ENCODE measurements at regions not wholly inside any gene's neighbourhood (a gene's known extent, or its start where the extent isn't known, plus 50 kb on each side); places are given as distances from the start of the nearest gene placed in this dataset.

DNA sequence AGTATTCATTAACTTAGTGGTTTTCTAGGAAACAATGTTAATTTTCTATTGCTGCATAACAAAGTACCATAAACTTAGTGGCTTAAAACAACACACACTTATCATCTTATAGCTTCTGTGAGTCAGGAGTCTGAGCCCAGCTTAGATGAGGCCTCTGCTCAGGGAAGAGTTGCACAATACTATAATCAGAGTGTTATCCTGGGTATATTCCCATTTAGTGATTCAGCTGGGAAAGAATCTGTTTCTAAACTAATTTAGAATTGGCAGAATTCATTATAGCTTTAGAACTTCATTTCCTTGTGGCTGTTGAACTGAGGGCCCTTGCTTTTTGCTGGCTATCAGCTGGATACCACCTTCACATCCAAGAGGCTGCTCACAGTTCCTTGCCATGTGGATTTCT is 515.5 kb downstream of the BRINP3 start:
- no peaks in the 10 kb centered on the region for H3K27me3 Mint-ChIP-seq
- TF ChIP-seq CTCF (IDR thresholded peaks at IDR 0.05) = no peak
- DNase-seq (no peak), ATAC-seq (ENCODE audit: poor library complexity) (no peak)
- Histone ChIP-seq H3K36me3 (ENCODE audit: insufficient read depth, low read length) (no peaks in the 10 kb centered on the region), H3K27me3 (ENCODE audit: control insufficient read depth in 1 of 2, insufficient read depth in 2 of 2, low read length in 2 of 2) (no peaks in the 10 kb centered on the region), H3K4me1 (ENCODE audit: insufficient read depth, low read length) (no peaks in the 10 kb centered on the region), H3K27ac (ENCODE audit: low read depth in 1 of 2, low read length in 2 of 2) (no peak overlapping the region), H3K4me3 (ENCODE audit: low read length) (no peak overlapping the region), H3K9me3 (ENCODE audit: control insufficient read depth in 1 of 2, insufficient read depth in 1 of 2, low read length in 2 of 2) (no peaks in the 10 kb centered on the region)
- CTCF ChIA-PET = no interaction called here
- POLR2A ChIA-PET = no interaction called here
- intact Hi-C loops (cut with DNase I, micrococcal nuclease) = no loop called here
- peaks cover 11% of the 10 kb centered on the region for H3K9me3 Mint-ChIP-seq
- H3K27ac Mint-ChIP-seq = no peak overlapping the region
- H3K4me1 Mint-ChIP-seq (ENCODE audit: low read depth) = no peaks in the 10 kb centered on the region
- no peaks in the 10 kb centered on the region for H3K36me3 Mint-ChIP-seq (ENCODE audit: low read depth)
- no peak overlapping the region for H3K4me3 Mint-ChIP-seq

GRCh38 chr1:189970331-189971230 is 507.1 kb downstream of the BRINP3 start:
- Histone ChIP-seq H3K9me3 (ENCODE audit: control insufficient read depth in 1 of 2, insufficient read depth in 1 of 2, low read length in 2 of 2) (peaks cover 0 to 8% of the 10 kb centered on the region in 2 experiments), H3K4me1 (ENCODE audit: insufficient read depth, low read length) (no peaks in the 10 kb centered on the region), H3K4me3 (ENCODE audit: low read length) (no peak overlapping the region), H3K27me3 (ENCODE audit: control insufficient read depth in 1 of 2, insufficient read depth in 2 of 2, low read length in 2 of 2) (no peaks in the 10 kb centered on the region), H3K27ac (ENCODE audit: low read depth in 1 of 2, low read length in 2 of 2) (no peak overlapping the region), H3K36me3 (ENCODE audit: insufficient read depth, low read length) (no peaks in the 10 kb centered on the region)
- TF ChIP-seq CTCF (IDR thresholded peaks at IDR 0.05) = no peak
- POLR2A ChIA-PET = no interaction called here
- no peaks in the 10 kb centered on the region for H3K4me1 Mint-ChIP-seq (ENCODE audit: low read depth)
- DNase-seq (no peak), ATAC-seq (ENCODE audit: poor library complexity) (no peak)
- no peaks in the 10 kb centered on the region for H3K27me3 Mint-ChIP-seq
- H3K9me3 Mint-ChIP-seq = peaks cover 13% of the 10 kb centered on the region
- intact Hi-C loops (cut with DNase I, micrococcal nuclease) = no loop called here
- H3K4me3 Mint-ChIP-seq = no peak overlapping the region
- no peak overlapping the region for H3K27ac Mint-ChIP-seq
- CTCF ChIA-PET = no interaction called here
- H3K36me3 Mint-ChIP-seq (ENCODE audit: low read depth) = no peaks in the 10 kb centered on the region

GRCh38 chr1:189971656-189972055 is 506.0 kb downstream of the BRINP3 start:
- H3K9me3 Mint-ChIP-seq = peaks cover 15% of the 10 kb centered on the region
- H3K27ac Mint-ChIP-seq = no peak overlapping the region
- no peaks in the 10 kb centered on the region for H3K36me3 ChIP-seq (ENCODE audit: insufficient read depth, low read length)
- ChIA-PET CTCF (no interaction called here), POLR2A (no interaction called here)
- H3K27me3 ChIP-seq (ENCODE audit: control insufficient read depth in 1 of 2, insufficient read depth in 2 of 2, low read length in 2 of 2) = no peaks in the 10 kb centered on the region
- no peak overlapping the region for H3K4me3 Mint-ChIP-seq
- TF ChIP-seq CTCF (IDR thresholded peaks at IDR 0.05) = no peak
- no peaks in the 10 kb centered on the region for H3K27me3 Mint-ChIP-seq
- no peak overlapping the region for H3K27ac ChIP-seq (ENCODE audit: low read depth in 1 of 2, low read length in 2 of 2)
- H3K4me3 ChIP-seq (ENCODE audit: low read length) = no peak overlapping the region
- no peaks in the 10 kb centered on the region for H3K4me1 Mint-ChIP-seq (ENCODE audit: low read depth)
- intact Hi-C loops (cut with DNase I, micrococcal nuclease) = no loop called here
- peaks cover 0 to 8% of the 10 kb centered on the region in 2 experiments for H3K9me3 ChIP-seq (ENCODE audit: control insufficient read depth in 1 of 2, insufficient read depth in 1 of 2, low read length in 2 of 2)
- H3K36me3 Mint-ChIP-seq (ENCODE audit: low read depth) = no peaks in the 10 kb centered on the region
- no peak for ATAC-seq (ENCODE audit: poor library complexity)
- no peak for DNase-seq
- H3K4me1 ChIP-seq (ENCODE audit: insufficient read depth, low read length) = no peaks in the 10 kb centered on the region
